Naive thymus-derived CD4-positive, alpha-beta T cell (primary cell): ENCODE measurements at regions not wholly inside any gene's neighbourhood (a gene's known extent, or its start where the extent isn't known, plus 50 kb on each side); places are given as distances from the start of the nearest gene placed in this dataset.

Source experiments
- ATAC-seq: fragments of 150-1000 bp; cut with Tn5 transposase; 2 replicates; pipeline ENCODE4 v1.10.0; 2021; ENCODE audit warnings: mild to moderate bottlenecking, moderate library complexity
- CTCF ChIA-PET: fragments of 350-600 bp; sonication (Branson Sonifier 250); formaldehyde crosslinking; loops from one replicate; lab custom pipeline; 2021; ENCODE audit warnings: antibody characterized with exemption; lab: Charles Lee
- POLR2A ChIA-PET: fragments of 350-600 bp; sonication (Branson Sonifier 250); formaldehyde crosslinking; loops from one replicate; lab custom pipeline; 2021; ENCODE audit warnings: antibody characterized with exemption, inconsistent platforms; lab: Charles Lee
- DNase-seq, 9 donors: peaks; one replicate each; pipeline versions ENCODE4 v3.0.0 to v3.0.0-alpha.2; 2020 to 2022; ENCODE audit warnings: mixed read lengths in 1 of 9
- H3K27ac ChIP-seq: one replicate; pipeline ENCODE4 v1.7.0; 2013; ENCODE audit warnings: mild to moderate bottlenecking, low read depth, low read length, moderate library complexity
- H3K27me3 ChIP-seq, 2 donors: one replicate each; pipeline ENCODE4 v1.7.0; 2013; ENCODE audit warnings: low read length in 2 of 2, mild to moderate bottlenecking in 2 of 2, moderate library complexity in 2 of 2; ENCODE audit not compliant: control insufficient read depth in 2 of 2, insufficient read depth in 2 of 2
- H3K36me3 ChIP-seq, 3 experiments: 1 replicate in 2 of 3; 2 replicates in 1 of 3; pipeline ENCODE4 v1.7.0; 2013; ENCODE audit warnings: low read length in 3 of 3, mild to moderate bottlenecking in 3 of 3, moderate library complexity in 1 of 3; ENCODE audit not compliant: insufficient read depth in 3 of 3, control insufficient read depth in 2 of 3
- H3K4me1 ChIP-seq, 2 donors: one replicate each; pipeline ENCODE4 v1.7.0; 2013; ENCODE audit warnings: low read length in 2 of 2, mild to moderate bottlenecking in 2 of 2, moderate library complexity in 1 of 2; ENCODE audit not compliant: control insufficient read depth in 2 of 2, insufficient read depth in 2 of 2
- H3K4me3 ChIP-seq: 2 replicates; pipeline ENCODE4 v1.7.0; 2013; ENCODE audit warnings: mild to moderate bottlenecking, low read length
- H3K9me3 ChIP-seq, 3 experiments: 1 replicate in 2 of 3; 2 replicates in 1 of 3; pipeline ENCODE4 v1.7.0; 2013; ENCODE audit warnings: low read length in 3 of 3; ENCODE audit not compliant: control insufficient read depth in 2 of 3
- H3K27ac Mint-ChIP-seq, 9 donors: one replicate each; pipeline ENCODE4 v1.8.0; 2020 to 2022; ENCODE audit warnings: mixed read lengths in 9 of 9, mild to moderate bottlenecking in 8 of 9, moderate library complexity in 5 of 9, inconsistent platforms in 2 of 9
- H3K27me3 Mint-ChIP-seq, 5 donors: one replicate each; pipeline ENCODE4 v1.8.0; 2021 to 2022; ENCODE audit warnings: mixed read lengths in 5 of 5, mild to moderate bottlenecking in 1 of 5
- H3K36me3 Mint-ChIP-seq, 5 donors: one replicate each; pipeline ENCODE4 v1.8.0; 2020 to 2022; ENCODE audit warnings: mixed read lengths in 5 of 5, mild to moderate bottlenecking in 3 of 5, inconsistent platforms in 1 of 5
- H3K4me1 Mint-ChIP-seq, 7 donors: one replicate each; pipeline ENCODE4 v1.8.0; 2020 to 2022; ENCODE audit warnings: mixed read lengths in 7 of 7, mild to moderate bottlenecking in 3 of 7, inconsistent platforms in 1 of 7
- H3K4me3 Mint-ChIP-seq, 10 donors: one replicate each; pipeline ENCODE4 v1.8.0; 2020 to 2022; ENCODE audit warnings: mild to moderate bottlenecking in 10 of 10, mixed read lengths in 10 of 10, moderate library complexity in 6 of 10, inconsistent platforms in 2 of 10
- H3K9me3 Mint-ChIP-seq, 11 donors: one replicate each; pipeline ENCODE4 v1.8.0; 2020 to 2022; ENCODE audit warnings: mixed read lengths in 11 of 11, mild to moderate bottlenecking in 4 of 11, inconsistent platforms in 1 of 11, moderate library complexity in 1 of 11
- intact Hi-C, 2 donors: fragments of 100-400 bp; cut with micrococcal nuclease; formaldehyde crosslinking; loops; one replicate each; pipeline ENCODE4 v1.15.1; 2023

DNA sequence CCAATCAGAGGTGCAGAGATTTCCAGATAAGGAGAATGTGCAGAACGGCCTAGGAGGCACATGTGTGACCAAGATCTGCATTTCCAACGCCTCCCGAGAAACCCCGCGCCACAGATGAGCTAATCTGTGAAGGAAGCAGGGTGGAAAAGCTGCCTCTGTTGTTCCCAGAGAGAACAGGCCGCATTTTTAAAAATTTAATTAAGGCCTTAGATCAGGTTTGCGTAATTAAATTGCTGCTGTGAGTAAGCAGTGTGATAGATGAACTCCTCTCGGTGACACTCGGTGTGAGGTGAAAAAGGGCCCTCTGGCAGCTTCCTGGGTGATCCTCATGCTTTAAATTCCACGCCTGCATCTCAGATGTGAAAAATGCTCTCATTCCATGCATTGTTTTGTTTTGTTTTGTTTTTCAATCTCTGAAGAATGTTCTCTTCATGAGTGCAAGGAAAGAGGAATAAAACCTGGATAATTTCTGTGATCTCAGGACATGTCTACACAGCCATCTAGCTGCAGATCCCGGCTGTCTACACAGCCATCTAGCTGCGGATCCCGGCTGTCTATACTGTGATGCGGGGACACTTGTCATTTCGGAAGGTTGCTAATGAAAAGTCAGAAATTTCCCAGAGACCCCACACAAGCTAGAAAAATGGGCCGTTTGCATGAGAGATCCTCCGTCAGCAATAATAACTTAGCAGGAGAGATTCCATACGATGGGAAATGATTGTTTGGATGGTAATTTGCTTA is 1398.9 kb downstream of the BRD1 start:
- CTCF ChIA-PET: no interaction called here
- Histone ChIP-seq H3K4me3 (no peak overlapping the region), H3K9me3 (no peaks in the 10 kb centered on the region), H3K4me1 (no peaks in the 10 kb centered on the region), H3K36me3 (no peaks in the 10 kb centered on the region), H3K27ac (no peak overlapping the region), H3K27me3 (no peaks in the 10 kb centered on the region)
- no peak overlapping the region for H3K27ac Mint-ChIP-seq
- no peaks in the 10 kb centered on the region for H3K36me3 Mint-ChIP-seq
- H3K27me3 Mint-ChIP-seq: peaks cover 0 to 29% (median 0%) of the 10 kb centered on the region in 5 donors
- DNase-seq (no peak), ATAC-seq (no peak)
- H3K4me1 Mint-ChIP-seq: peaks cover 0 to 3% (median 0%) of the 10 kb centered on the region in 7 donors
- no peak overlapping the region for H3K4me3 Mint-ChIP-seq
- POLR2A ChIA-PET: no interaction called here
- intact Hi-C loops: no loop called here
- no peaks in the 10 kb centered on the region for H3K9me3 Mint-ChIP-seq

GRCh38 chr22:48427731-48428211 is 1399.9 kb downstream of the BRD1 start:
- Histone ChIP-seq H3K4me1 (no peaks in the 10 kb centered on the region), H3K27me3 (no peaks in the 10 kb centered on the region), H3K27ac (no peak overlapping the region), H3K4me3 (no peak overlapping the region), H3K36me3 (no peaks in the 10 kb centered on the region), H3K9me3 (no peaks in the 10 kb centered on the region)
- H3K4me3 Mint-ChIP-seq: no peak overlapping the region
- ChIA-PET POLR2A (no interaction called here), CTCF (no interaction called here)
- ATAC-seq (no peak), DNase-seq (no peak)
- H3K27me3 Mint-ChIP-seq: peaks cover 0 to 30% (median 0%) of the 10 kb centered on the region in 5 donors
- peaks cover 0 to 3% (median 0%) of the 10 kb centered on the region in 7 donors for H3K4me1 Mint-ChIP-seq
- no peak overlapping the region for H3K27ac Mint-ChIP-seq
- no peaks in the 10 kb centered on the region for H3K36me3 Mint-ChIP-seq
- intact Hi-C loops: no loop called here
- H3K9me3 Mint-ChIP-seq: no peaks in the 10 kb centered on the region

DNA sequence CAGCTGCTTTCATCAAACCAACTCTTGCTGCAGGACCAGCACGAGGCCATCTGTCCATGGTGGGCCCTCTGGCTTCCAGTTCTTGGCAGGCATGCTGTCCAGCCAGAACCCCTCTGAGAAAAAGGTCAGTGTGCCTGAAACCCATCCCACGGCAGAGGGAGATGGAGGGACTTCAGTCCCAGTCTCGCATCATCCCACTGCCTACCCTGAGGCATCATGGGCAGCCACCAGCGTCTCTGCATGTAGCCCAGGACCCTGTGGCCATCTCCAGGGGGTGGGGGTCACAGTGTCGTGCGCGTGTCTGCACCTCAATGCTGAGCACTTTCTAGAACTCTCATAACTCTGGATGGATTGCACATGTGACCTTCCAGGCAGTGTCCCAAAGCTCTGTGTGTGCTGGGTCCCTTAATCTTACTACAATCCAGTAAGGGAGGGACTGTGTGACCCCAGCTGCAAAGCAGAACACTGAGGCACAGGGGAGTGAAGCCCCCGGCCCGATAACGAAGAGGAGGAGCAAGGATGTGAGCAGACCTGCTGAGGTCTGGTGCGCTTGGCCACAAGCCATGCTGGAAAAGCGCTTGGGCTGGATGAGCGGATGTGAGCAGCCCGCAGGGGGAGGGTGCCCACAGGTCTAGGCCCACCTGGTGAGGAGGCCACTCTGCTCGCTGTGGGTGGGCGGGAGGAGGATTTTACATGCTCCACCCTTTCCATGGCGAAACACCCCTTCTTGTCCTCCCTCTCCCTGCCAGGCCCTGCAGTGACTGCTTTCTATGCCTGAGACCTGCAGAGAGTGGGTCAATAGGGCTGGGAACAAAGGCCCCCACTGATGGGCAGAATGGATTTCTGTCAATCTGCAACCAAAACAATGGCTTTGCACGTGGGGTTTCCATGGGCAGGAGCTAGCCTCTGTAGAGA is 1401.0 kb downstream of the BRD1 start:
- H3K27ac Mint-ChIP-seq: no peak overlapping the region
- ChIA-PET POLR2A (no interaction called here), CTCF (no interaction called here)
- H3K27me3 Mint-ChIP-seq: peaks cover 0 to 30% (median 0%) of the 10 kb centered on the region in 5 donors
- H3K4me3 Mint-ChIP-seq: no peak overlapping the region
- DNase-seq (peak in 1 of 9 donors; percentile 1), ATAC-seq (no peak)
- intact Hi-C loops: no loop called here
- no peaks in the 10 kb centered on the region for H3K36me3 Mint-ChIP-seq
- Histone ChIP-seq H3K36me3 (no peaks in the 10 kb centered on the region), H3K27me3 (no peaks in the 10 kb centered on the region), H3K4me3 (no peak overlapping the region), H3K4me1 (no peaks in the 10 kb centered on the region), H3K27ac (no peak overlapping the region), H3K9me3 (no peaks in the 10 kb centered on the region)
- no peaks in the 10 kb centered on the region for H3K9me3 Mint-ChIP-seq
- peaks cover 0 to 3% (median 0%) of the 10 kb centered on the region in 7 donors for H3K4me1 Mint-ChIP-seq

- Histone ChIP-seq H3K27me3 (no peaks in the 10 kb centered on the region), H3K4me1 (no peaks in the 10 kb centered on the region), H3K36me3 (no peaks in the 10 kb centered on the region), H3K9me3 (no peaks in the 10 kb centered on the region), H3K4me3 (no peak overlapping the region), H3K27ac (no peak overlapping the region)
- peaks cover 0 to 3% (median 0%) of the 10 kb centered on the region in 7 donors for H3K4me1 Mint-ChIP-seq
- H3K4me3 Mint-ChIP-seq: no peak overlapping the region
- ATAC-seq (no peak), DNase-seq (peak in 2 of 9 donors; percentile 1 to 5)
- H3K27me3 Mint-ChIP-seq: peaks cover 0 to 30% (median 0%) of the 10 kb centered on the region in 5 donors
- no peak overlapping the region for H3K27ac Mint-ChIP-seq
- ChIA-PET POLR2A (no interaction called here), CTCF (no interaction called here)
- H3K36me3 Mint-ChIP-seq: no peaks in the 10 kb centered on the region
- intact Hi-C loops: no loop called here
- peaks cover 0 to 2% (median 0%) of the 10 kb centered on the region in 11 donors for H3K9me3 Mint-ChIP-seq
Measured at GRCh38 chr22:48425641-48426040, 1402.0 kb downstream of the BRD1 start.

GRCh38 chr22:48425091-48425506 is 1402.6 kb downstream of the BRD1 start:
- no peaks in the 10 kb centered on the region for H3K9me3 ChIP-seq
- no peaks in the 10 kb centered on the region for H3K27me3 ChIP-seq
- intact Hi-C loops: no loop called here
- DNase-seq (peak in 1 of 9 donors; percentile 4), ATAC-seq (no peak)
- H3K4me1 Mint-ChIP-seq: peaks cover 0 to 3% (median 0%) of the 10 kb centered on the region in 7 donors
- H3K4me3 ChIP-seq: no peak overlapping the region
- no peak overlapping the region for H3K27ac ChIP-seq
- H3K4me1 ChIP-seq: no peaks in the 10 kb centered on the region
- CTCF ChIA-PET: no interaction called here
- H3K9me3 Mint-ChIP-seq: peaks cover 0 to 2% (median 0%) of the 10 kb centered on the region in 11 donors
- no peaks in the 10 kb centered on the region for H3K36me3 Mint-ChIP-seq
- no peak overlapping the region for H3K4me3 Mint-ChIP-seq
- H3K27ac Mint-ChIP-seq: no peak overlapping the region
- H3K27me3 Mint-ChIP-seq: peaks cover 0 to 34% (median 0%) of the 10 kb centered on the region in 5 donors
- POLR2A ChIA-PET: no interaction called here
- no peaks in the 10 kb centered on the region for H3K36me3 ChIP-seq

DNA sequence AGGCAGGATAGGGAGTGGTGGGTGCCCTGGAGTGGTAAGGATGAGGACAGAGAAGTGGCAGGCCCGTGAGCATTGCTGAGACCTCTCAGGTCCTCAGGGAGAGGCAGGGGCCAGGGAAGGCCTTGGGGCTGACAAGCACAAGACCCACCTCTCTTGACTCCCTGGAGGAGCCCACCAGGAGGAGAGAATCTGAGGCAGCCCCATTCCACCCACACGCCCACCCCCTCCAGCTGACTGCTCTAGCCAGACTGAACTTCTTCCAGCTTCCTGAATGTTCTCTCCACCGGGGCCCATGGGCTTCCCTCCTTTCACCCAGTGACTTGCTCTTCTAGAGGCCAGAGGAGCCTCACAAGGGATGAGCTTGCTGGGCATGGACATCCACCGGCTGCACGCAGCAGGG is 1403.0 kb downstream of the BRD1 start:
- Histone ChIP-seq H3K4me1 (no peaks in the 10 kb centered on the region), H3K27me3 (no peaks in the 10 kb centered on the region), H3K36me3 (no peaks in the 10 kb centered on the region), H3K27ac (no peak overlapping the region), H3K9me3 (no peaks in the 10 kb centered on the region), H3K4me3 (no peak overlapping the region)
- Mint-ChIP-seq H3K4me1 (peaks cover 0 to 3% (median 0%) of the 10 kb centered on the region in 7 donors), H3K4me3 (no peak overlapping the region), H3K9me3 (peaks cover 0 to 2% (median 0%) of the 10 kb centered on the region in 11 donors), H3K27ac (no peak overlapping the region), H3K36me3 (no peaks in the 10 kb centered on the region), H3K27me3 (peaks cover 0 to 36% (median 0%) of the 10 kb centered on the region in 5 donors)
- intact Hi-C loops: no loop called here
- DNase-seq (no peak), ATAC-seq (no peak)
- CTCF ChIA-PET: no interaction called here
- POLR2A ChIA-PET: no interaction called here
